EL (cell line): ENCODE measurements at regions not wholly inside any gene's neighbourhood (a gene's known extent, or its start where the extent isn't known, plus 50 kb on each side); places are given as distances from the start of the nearest gene placed in this dataset.
"Not testable (repeated sequence)": the region's sequence is repeated elsewhere in the genome, so short reads cannot be mapped to it uniquely, and the experiment has no call there.

Source experiments
- DNase-seq: peaks from one replicate; pipeline ENCODE4 v3.0.0-alpha.2; 2016

DNA sequence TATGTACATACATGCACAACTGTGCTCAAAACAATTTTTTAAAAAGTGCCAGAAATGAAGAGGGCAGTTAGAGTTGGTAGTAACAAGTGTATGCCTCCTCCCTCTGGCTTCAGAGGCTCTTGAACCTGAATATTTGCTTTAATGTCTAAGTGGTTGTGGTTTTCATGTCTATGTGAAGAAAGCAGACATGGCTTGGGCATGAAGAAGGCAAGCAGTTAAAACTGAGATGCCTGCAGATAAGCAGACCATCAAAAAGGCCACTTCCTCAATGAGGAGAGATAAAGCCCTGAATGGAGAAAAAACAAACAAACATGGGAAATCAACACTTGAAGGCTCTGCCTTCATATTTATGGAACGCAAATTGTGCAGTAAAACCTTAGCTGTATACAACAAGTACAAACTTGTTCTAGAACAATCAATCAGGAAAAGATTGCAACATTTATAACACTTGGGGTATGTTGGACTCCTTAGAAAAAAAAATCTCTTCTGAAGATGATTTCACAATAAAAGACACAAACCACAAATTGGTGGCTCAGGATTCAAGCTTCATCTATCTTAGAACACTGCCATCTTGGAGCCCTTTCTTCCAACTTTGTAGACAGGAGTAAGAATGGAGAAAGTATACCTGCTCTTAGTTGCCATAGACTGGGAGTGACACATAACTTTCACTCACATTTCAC lies 52.7 kb upstream of the PLA2G4A start:
- no peak for DNase-seq

DNA sequence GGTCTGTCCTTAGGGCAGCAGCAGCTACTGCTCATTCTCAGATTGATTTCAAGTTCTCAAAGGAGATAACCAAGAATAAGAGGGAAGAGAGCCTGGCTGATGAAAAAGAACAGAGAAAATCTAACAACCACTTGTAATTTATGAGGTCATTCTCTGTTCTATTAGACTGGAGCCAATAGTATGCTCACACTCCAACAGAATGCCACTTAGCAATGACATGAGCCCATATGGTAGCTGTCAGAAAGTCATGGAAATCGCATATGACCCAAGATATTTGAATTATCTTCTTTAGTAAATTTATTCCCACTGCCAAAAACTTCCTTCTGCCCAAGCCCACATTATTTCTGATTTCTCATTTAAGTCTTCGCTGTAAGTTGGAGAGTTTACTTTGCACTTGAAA lies 53.7 kb upstream of the PLA2G4A start:
- DNase-seq = no peak

DNA sequence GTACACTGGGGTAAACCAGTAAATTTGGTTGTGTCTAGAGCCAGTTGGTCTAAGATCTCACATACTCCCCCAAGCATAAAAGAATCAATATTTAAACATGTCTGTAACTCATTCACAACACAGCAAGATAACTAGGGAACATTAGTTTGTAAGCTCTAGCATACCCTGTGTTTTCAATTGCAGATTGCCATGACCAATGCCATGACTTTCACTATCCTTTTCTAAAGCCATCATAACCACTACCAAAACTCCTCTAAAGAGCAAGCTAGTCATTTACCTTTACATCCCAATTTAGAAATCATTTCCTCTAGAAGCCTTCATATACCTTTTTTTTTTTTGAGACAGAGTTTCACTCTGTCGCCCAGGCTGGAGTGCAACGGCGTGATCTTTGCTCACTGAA lies 56.5 kb upstream of the PLA2G4A start:
- no peak for DNase-seq

DNA sequence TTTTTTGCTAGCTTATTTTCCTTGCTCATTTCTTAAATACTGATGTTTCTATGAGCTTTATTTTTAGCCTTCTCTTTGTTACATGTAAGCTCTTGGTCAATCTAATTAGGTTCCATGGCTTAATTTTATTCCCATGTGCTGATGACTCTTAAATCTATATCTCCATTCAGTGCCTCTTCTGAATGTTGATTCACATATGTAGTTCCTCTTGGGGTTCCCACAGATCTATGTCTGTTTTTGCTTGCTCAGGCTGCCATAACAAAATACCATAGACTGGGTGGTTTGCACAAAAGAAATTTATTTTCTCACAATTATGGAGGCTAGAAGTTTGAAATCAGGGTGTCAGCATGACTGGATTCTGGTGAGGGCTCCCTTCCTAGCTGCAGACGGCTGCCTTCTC lies 58.3 kb upstream of the PLA2G4A start:
- DNase-seq = no peak

DNA sequence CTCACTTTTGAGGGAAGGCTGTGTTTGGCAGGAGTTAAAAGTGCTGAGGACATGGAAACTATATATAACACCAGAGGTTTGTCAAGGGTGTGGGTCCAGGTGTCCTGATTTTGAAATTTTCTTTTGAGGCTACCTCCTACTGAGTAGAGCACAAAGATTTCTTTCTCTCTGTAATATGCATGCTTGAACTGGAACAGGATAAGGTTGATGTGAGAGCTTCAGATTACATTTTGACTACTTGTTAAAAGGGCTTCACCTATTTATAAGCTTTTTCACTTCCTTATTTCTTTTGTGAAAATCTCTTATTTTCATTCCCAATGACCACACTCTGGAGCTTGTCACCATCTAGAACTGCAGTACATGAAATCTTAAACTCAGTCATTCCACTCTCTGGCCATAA lies 59.8 kb upstream of the PLA2G4A start:
- DNase-seq = no peak

DNA sequence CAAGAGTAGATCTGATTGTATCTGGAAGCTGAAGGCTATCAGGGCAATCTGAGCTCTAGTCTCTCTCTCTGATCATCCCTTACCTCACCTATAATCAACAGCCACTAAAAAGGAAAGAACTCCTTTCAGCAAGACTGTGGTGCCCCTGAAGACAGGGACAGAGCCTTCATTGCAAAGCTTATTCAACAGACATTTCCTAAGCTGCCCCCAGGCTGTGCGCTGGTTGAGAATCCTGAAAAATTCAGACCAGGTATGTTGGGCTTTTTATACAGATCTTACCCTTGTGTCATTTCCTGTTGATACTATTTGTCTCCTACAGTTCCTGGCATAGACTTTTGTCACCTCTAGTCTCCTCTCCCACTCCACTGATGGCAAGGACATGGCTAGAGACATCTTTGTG lies 63.3 kb upstream of the PLA2G4A start:
- DNase-seq = no peak

DNA sequence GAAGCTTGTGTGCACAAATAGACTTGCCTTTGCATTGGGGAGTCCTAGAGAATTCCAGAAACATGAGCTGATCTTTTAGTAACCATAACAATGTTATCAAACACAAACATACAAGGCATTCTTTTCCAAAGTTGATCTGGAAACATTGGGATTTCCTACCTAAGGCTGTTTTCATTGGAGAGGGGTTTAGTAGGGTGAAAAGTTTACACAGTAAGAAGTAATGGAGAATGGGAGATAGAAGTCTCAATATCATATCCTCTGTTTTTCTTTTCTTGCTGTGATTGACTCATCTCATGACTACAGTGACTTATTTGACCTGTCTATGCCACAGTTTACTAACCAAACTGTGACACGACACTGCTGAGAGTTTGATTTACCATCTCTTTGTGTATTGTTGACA lies 65.6 kb upstream of the PLA2G4A start:
- peak; percentile 37 for DNase-seq

DNA sequence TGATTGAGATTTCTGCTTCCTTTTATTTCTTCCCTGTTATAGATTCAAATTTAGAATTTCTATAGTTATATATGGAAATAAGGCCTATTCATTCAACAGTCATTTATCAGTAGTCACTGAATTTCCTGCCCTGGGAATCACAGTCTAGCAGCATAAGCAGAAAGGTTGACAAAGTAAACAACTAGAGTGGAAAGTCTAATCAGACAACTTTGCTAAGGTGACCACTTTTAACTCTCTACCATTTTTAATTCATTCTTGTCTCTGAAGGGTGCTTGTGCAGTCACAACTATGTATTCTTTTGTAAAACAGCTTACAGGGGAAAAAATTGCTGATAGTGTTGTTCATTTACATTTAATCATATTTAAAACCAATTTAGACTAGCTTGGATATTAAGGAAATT lies 66.1 kb upstream of the PLA2G4A start:
- DNase-seq = no peak

DNA sequence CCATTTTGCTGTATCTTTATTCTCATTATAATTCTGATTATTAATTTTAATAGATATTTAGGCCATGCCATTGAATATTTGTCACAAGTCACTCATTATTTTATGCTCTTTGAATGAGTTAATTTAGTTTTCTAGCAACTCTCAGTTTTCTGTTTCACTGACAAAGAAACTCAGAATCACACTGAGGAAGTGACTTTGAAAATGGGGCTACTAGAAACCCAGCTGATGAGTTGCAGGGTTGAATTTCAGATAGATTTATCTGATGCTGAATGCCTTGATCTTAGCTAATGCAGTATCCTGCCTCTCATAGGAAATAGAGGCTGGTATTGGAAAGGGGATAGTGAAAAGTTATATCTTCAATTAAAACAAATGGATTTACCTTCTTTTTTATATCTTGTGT lies 67.4 kb upstream of the PLA2G4A start:
- DNase-seq = no peak

DNA sequence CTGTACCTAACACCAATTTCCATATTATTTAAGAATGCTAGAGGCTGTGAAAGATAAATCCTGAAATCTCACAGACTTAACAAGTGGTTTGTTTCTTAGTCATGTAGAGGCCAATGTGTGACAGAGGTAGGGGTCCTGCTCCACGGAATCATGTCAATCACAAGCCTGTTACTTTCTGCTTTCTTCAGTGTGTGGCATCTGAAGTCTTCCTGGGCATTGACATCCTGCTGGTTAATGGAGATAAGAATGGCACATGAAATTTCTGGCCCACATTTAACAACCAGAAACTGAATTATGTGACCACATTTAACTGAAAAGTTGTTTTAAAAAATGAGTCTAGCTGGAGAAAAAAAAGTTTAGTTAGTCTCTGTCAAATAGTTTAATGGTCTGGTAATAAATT lies 68.3 kb upstream of the PLA2G4A start:
- no peak for DNase-seq

DNA sequence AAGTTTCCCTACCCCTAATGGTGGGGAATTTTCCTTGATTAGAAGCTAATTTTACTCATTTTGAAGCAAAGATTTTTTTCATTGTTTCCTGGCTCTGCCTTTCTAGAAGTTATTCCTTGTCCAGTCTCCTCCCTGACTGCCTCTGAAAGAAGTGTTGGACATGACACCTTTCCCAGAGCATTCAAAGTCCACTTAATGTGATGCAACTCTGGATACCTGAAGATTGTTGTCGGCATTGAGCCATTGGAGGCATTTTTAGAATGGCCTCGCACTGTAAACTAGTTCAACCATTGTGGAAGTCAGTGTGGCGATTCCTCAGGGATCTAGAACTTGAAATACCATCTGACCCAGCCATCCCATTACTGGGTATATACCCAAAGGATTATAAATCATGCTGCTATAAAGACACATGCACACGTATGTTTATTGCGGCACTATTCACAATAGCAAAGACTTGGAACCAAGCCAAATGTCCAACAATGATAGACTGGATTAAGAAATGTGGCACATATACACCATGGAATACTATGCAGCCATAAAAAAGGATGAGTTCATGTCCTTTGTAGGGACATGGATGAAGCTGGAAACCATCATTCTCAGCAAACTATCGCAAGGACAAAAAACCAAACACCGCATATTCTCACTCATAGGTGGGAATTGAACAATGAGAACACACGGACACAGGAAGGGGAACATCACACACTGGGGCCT lies 69.7 kb upstream of the PLA2G4A start:
- not testable (repeated sequence) for DNase-seq

DNA sequence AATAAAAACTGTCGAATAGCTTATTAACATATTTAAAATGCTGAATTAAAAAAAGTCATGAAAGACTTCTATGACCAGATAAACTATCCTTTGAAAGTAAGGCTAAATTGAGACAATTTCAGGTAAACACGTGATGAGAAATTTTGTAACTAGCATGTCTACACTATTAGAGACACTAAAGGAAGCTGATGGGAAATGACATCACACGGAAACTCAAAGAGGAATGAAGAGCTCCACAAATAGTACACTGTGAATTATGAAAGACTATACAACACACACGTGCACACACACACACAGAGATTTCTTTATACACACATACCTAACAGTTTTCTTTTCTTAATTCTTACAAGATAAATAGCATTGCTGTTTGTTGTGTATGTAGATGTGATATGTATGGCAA lies 70.9 kb upstream of the PLA2G4A start:
- no peak for DNase-seq

DNA sequence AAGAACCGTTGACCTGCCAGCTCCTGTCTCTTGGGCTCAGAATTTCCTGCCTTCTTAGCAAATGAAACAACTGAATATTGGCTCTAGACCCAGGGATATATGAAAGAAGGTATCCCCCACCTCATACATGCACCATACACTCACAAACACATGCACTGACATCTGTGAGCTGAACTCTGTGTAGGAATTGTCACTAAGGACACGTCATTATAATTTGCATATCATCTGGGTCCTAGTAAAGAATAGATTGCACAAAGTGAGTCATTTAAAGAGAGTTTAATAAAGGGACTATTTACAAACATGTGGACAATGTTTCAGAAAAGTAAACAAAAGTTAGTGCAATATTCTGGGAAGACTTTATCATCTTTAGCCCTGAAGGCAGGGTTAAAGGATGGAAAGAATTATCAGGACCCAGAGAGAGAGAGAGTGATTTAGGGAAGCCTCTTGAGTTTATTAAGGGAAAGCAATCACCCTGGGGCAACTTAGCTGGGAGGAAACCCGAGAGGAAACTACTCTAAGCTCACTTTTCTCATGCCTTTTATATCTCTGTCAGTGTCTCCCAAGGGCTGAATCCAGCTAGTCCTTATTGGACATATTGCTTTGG lies 74.1 kb upstream of the PLA2G4A start:
- peak; percentile 18 for DNase-seq

DNA sequence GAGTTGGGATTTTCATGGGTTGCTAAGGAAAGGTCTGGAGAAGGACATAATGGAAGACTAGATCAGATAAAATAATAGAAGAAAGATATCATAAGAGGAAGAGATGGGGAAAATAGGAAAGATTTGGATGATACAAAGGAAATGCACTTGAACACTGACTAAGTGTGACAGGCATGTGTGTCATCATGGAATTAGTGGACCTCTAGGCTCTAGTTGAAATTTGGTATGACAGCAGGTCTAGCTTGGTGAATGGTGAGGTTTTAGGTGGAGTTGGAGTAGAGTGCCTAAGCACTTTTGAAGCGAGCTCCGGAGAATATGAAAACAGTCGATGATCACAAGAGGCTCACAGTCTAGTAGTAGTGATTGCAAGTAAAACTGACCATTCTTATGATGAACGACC lies 73.0 kb upstream of the PTGS2 start:
- DNase-seq = peak; percentile 7

DNA sequence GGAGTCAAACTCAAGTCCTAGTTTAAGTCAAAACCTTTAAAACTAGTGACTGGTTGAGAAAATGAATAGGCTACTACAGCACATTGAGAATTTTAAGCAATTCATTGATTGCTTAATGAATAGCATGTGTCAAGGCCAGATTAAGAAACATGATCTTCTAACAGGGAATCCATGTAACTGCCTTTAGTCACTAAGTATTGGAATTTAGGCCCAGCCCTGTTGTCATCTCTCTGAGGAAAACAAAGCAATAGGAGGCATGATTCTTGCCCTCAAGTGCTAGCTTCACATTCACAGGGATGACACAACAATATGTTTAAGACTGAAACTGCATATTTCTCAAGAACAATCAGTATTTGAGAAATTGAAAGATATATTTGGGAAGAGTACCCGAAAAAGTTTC lies 70.0 kb upstream of the PTGS2 start:
- DNase-seq = no peak

DNA sequence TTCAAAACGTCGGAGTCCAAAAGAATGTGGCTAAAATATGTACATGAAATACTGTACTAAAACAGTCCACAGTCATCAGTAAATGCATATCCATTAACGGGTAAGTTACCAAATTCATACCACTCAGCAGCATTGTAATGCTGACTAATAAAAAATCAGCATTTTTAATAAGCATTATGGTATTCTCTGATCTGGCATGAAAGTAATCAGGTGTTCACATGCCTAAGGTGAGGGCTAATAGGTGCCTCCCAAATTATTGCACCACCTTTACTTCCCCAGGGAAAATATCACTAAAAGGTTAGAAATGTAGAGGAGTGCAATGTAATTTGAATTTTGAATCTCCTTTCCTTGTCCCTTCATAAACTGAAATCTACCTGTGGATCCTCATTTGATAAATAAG lies 69.6 kb upstream of the PTGS2 start:
- DNase-seq = no peak

DNA sequence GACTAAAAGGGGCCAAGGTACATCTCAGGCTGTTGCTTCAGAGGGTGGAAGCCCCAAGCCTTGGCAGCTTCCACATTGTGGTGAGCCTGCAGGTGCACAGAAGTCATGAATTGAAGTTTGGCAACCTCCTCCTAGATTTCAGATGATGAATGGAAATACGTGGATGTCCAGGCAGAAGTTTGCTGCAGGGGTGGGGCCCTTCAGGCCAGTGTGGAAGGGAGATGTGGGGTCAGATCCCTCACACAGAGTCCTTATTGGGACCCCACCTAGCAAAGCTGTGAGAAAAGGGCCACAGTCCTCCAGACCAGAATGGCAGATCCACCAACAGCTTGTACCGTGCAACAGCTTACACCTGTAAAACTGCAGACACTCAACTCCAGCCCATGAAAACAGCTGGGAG lies 67.4 kb upstream of the PTGS2 start:
- no peak for DNase-seq

DNA sequence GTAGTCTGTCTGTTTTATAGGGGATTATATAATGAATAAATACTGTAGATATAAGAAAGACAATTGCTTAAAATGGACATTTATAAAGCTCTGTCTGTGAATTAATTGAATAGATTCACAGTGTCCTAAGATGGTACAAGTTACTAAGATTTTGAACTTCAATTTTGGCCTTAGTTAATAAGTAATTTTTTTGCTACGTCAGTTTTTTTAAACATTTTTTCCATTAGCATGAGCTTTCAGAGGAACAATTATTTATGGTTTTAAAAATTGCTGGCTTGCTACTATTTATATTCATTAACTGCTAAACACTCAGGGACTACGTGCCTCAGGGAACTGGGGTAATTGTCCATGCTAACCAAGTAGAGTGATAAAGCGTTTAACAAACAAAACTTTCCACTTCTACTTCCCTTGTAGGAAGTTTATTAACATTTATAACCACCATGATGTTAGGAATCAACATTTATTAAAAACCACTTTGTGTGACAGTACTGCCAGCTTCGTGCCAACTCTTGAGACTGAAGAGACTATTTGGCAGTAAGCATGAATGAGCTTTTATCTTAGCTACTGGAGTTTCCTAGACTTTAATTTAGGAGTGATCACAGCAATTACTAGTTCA lies 65.4 kb upstream of the PTGS2 start:
- no peak for DNase-seq

DNA sequence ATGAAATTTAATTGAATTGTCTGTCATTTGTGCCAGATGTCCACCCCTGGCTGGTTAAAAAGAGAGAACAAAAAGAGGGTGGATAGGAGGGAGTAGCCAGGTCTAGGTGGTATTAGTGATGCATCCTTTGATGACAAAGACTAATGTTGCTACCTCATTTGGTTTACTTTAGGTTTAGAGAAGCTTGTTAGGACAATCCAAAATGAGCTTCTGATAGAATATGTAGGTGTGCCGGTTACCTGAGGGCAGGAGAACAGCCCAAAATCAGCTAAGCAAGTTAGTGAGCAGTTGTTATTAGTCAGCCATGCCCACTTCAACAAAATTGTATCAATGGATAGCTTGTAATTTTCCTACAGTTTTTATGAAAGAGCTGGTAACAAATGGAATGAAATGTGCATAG lies 61.4 kb upstream of the PTGS2 start:
- DNase-seq = no peak

DNA sequence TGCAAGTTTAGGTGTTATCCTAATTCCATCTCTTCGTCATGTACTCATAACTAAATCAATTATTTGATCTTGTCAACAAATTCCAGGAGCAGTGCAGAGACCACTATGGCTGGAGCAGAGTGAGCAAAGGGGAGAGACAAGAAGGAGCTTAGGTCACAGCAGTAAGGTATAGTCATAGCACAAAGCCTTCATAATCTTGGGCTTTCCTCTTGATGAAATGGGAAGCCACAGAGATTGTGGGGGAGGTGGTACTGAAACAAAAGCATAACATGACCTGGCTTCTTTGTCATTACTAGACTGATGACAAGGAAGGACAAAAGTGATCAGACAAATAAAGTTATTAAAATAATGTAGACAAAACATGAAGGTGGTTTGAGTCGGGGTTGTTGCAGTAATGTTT lies 60.1 kb upstream of the PTGS2 start:
- no peak for DNase-seq

DNA sequence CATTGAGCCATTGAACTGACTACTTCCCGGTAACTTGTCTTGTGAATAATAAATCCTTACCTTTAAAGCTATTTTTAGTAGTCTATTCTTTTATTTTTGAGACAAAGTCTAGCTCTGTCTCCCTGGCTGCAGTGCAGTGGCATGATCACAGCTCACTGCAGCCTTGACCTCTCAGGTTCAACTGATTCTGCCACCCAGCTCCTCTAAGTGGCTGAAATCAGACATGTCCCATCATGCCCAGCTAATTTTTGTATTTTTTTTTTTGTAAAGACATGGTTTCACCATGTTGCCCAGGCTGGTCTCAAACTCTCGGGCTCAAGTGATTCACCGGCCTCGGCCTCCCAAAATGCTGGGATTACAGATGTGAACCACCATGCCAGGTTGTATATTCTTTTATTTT lies 59.3 kb upstream of the PTGS2 start:
- no peak for DNase-seq

DNA sequence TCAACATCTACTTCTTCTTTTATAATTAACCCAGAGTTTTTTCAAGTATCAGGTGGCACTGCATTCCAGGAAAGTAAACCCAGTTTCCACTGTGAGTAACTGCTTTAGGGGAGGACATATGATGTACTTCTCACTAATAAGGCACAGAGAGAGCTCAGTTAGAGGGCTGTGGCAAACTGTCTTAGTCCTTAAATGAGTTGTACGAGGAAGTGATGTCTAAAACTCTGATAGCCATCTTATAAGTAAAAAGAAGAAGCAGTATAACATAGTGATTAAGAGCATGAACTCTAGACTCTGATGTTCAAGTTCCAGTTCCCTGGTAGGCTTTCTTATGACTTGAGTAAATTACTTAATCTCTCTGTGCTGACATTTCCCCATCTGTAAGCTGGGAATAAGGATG lies 58.7 kb upstream of the PTGS2 start:
- no peak for DNase-seq

DNA sequence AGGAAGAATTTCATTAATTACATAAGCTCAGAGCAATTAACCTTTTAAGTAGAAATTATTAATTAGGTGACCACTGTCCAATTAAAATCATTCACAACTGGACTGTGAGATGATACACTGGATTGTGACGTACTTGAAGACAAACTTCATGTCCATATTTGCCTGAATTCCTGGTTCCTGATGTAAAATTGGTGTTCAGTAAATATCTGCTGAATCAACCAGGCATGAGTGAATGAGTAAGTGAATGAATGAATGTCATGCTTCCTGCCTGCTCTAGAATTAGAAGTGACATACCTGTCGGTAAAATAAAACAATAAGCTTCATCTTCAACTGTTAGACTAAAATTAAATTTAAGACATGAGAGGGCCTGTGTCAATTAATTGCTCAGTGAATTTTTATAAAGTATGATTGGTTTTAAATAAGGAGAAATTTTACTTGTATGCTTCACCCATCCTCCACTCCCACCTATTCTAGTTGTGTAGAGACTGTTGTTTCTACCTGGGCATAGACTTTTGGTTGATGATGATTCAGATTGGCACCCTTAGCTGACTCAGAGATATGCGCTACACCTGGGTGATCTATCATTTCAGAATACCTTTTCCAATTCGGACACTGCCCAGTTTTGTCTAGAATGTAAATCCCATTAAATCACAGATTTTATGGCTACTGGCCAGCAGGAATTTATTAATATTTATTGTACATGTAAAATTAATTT lies 56.9 kb upstream of the PTGS2 start:
- DNase-seq = no peak

DNA sequence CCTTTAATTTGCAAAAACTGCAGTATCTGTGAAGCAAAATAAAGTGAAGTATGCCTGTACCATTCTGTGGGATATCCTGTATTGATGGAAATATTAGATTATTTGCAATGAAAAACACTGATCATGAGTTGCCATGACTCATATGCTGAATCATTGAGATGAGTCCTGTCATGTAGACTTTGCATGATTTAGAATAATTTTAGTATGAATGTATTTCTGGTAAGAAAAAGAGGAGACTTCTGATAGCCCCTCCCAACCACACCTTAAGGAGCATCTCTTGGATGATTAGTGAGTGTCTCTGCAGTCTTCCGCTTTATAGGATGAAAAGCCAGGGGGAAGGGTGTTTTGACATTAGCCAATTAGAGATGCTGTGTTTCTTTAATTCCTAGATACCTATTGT lies 55.2 kb upstream of the PTGS2 start:
- no peak for DNase-seq
